Astrocyte of the cerebellum (primary cell): ENCODE measurements at regions not wholly inside any gene's neighbourhood (a gene's known extent, or its start where the extent isn't known, plus 50 kb on each side); places are given as distances from the start of the nearest gene placed in this dataset.

Source experiments
- DNase-seq: peaks from one replicate; pipeline ENCODE4 v3.0.0-alpha.2; 2011; ENCODE audit warnings: low read depth
- H3K4me3 ChIP-seq: 2 replicates; pipeline ENCODE4 v1.5.1; 2011; ENCODE audit warnings: mild to moderate bottlenecking, low read depth, low read length, moderate library complexity
- in situ Hi-C: cut with HindIII; loops from 2 replicates; pipeline ENCODE4 v1.10.0; 2017; ENCODE audit warnings: low sequenced_read_pairs
- TF ChIP-seq, protein P1 (sequence below): IDR thresholded peaks from 2 replicates; pipeline ENCODE4 v1.5.1; 2012; ENCODE audit warnings: low read length, low read depth, moderate library complexity, mild to moderate bottlenecking; ENCODE audit errors: missing control alignments

DNA sequence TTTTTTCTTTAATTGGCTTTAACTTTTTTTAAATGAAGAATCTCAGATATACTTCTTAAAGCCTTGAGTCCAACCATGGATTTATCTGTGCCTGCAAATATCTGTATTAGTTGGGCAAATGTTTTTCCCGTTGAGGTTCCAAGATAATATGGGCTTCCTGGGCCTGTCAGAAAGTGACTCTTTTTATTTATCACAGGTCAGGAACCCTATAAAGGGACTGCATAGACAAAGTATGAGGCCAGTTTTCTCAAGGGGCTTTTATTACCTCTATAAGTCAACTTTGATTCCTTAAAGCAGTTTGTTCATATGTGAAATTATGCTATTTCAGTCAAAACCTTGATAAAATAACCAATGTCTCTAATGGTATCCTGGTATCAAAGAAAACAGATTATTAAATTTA lies 80.2 kb upstream of the BMP2K start:
- no peak for DNase-seq
- in situ Hi-C loops = no loop called here
- H3K4me3 ChIP-seq = no peak overlapping the region
- TF ChIP-seq, protein P1, sequence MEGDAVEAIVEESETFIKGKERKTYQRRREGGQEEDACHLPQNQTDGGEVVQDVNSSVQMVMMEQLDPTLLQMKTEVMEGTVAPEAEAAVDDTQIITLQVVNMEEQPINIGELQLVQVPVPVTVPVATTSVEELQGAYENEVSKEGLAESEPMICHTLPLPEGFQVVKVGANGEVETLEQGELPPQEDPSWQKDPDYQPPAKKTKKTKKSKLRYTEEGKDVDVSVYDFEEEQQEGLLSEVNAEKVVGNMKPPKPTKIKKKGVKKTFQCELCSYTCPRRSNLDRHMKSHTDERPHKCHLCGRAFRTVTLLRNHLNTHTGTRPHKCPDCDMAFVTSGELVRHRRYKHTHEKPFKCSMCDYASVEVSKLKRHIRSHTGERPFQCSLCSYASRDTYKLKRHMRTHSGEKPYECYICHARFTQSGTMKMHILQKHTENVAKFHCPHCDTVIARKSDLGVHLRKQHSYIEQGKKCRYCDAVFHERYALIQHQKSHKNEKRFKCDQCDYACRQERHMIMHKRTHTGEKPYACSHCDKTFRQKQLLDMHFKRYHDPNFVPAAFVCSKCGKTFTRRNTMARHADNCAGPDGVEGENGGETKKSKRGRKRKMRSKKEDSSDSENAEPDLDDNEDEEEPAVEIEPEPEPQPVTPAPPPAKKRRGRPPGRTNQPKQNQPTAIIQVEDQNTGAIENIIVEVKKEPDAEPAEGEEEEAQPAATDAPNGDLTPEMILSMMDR = no peak

DNA sequence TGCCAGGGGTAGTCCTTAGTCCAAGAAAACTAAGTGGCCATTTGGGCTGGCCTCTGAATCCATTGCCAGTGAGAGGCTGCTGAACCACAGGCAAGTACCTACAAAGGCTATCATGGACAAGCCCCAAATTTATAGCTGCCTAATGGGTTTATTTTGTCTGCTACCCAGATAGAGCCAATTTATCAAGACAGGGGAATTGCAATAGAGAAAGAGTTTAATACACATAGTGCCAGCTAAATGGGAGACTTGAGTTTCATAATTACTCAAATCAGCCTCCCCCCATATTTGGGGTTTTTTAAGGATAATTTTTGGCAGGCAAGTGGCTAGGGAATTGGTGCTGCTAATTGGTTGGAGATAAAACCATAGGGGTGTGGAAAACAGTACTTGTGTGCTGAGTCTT lies 73.1 kb upstream of the BMP2K start:
- H3K4me3 ChIP-seq = no peak overlapping the region
- no peak for DNase-seq
- in situ Hi-C loops = no loop called here
- TF ChIP-seq, protein P1 = no peak

DNA sequence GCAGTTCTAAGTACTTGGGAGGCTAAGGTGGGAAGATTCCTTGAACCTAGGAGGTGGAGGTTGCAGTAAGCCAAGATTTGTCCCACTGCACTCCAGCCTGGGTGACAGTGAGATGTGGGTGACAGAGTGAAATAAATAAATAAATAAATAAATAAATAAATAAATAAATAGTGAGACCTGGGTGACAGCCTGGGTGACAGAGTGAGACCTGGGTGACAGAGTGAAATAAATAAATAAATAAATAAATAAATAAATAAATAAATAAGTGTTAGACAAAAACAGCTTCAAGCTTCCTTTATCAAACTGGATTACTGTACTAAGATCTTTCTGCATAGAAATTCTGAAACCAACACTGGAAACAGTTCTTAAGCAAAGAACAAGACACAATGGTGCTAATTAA lies 71.8 kb upstream of the BMP2K start:
- in situ Hi-C loops = no loop called here
- H3K4me3 ChIP-seq = no peak overlapping the region
- DNase-seq = no peak
- TF ChIP-seq, protein P1 = no peak

DNA sequence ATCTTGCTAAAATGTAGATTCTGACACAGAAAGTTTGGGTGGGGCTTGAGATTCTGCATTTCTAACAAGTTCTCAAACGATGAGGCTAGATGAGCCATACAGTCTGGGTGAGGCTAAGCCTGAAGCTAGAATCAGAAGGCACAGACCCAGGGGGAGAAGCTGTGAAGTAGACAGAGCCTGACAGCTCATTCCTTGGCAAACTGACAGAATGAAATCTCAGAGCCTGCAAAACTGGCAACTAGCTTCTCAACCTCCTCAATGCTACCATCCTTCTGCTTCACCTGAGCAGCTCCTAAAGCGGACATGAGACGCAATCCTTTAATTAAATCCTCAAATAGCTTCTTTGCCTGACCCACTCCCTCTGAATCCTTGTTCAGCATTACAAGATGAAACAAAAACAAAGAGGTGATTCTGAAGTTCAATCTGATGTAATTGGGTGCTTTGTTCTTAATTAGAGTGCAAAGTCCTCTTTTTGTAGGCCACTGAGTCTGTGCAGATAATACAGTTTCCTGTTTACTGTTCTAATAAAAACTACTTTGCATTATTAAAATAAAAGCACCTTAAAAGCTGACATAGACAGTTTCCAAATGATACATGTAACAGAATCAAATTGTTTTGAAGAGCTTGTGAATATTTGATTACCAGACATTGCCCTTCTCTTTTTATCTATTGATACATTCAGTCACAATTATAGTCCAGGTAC lies 71.0 kb upstream of the BMP2K start:
- no peak overlapping the region for H3K4me3 ChIP-seq
- TF ChIP-seq, protein P1 = no peak

DNA sequence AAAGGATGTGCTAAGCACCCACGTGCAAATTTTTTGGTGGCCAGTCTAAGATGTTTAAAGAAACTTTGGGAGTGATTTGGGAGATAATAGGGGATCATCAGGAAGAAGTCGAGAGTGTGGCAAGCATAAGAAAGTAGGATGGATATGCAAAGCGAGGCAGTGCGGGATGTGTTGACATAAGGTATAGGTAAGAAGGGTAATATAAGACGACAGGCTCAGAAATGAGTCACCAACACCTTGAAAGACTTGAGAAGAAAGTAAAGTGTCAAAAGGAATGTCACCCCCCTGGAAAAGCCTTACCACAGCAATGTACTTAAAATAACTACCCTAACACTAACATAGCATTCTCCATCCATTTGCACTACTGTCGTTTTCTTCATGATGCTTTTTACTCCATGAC lies 69.8 kb upstream of the BMP2K start:
- TF ChIP-seq, protein P1 = no peak
- DNase-seq = no peak

More for the DNA sequence above, 71.0 kb upstream of the BMP2K start:
- peak; percentile 19 for DNase-seq
- in situ Hi-C loops = no loop called here

DNA sequence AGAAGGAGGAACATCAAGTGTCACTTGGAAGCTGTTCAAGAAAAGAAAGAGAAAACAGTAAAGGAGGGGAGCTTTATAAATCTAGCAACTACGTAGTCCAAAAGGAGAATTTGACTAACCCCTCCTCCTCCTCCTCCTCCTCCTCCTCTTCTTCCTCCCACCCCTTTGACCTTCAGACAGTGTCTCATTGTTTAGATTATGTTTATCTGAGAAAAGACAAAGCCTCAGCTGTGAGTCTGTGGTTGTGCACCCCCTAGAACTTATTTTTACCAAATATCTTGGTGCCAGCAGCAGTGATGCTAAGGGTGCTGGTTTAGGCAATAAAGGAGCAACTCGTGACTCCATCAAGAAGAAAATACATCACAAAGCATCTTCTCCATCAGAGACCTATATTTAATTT lies 68.9 kb upstream of the BMP2K start:
- DNase-seq = no peak
- TF ChIP-seq, protein P1 = no peak
- H3K4me3 ChIP-seq = no peak overlapping the region
- in situ Hi-C loops = no loop called here

More for the DNA sequence above, 69.8 kb upstream of the BMP2K start:
- H3K4me3 ChIP-seq = no peak overlapping the region
- in situ Hi-C loops = no loop called here
